ENCODE measurements at regions not wholly inside any gene's neighbourhood (a gene's known extent, or its start where the extent isn't known, plus 50 kb on each side); places are given as distances from the start of the nearest gene placed in this dataset.

GRCh38 chr22:25487508-25487907, 77.0 kb upstream of the GRK3 start:
- peaks cover 4% of the 10 kb centered on the region for H3K36me3 Mint-ChIP-seq (ENCODE audit: insufficient read depth)
- no peak for ATAC-seq (replicated peaks; ENCODE audit: extremely low read depth, poor library complexity, severe bottlenecking)
- DNase-seq (ENCODE audit: low spot score in 2 of 2), result no peak
- no peak overlapping the region for H3K27ac Mint-ChIP-seq (ENCODE audit: low read depth)
- H3K4me3 Mint-ChIP-seq, result no peak overlapping the region
- no peaks in the 10 kb centered on the region for H3K27me3 Mint-ChIP-seq
- H3K9me3 Mint-ChIP-seq, result no peaks in the 10 kb centered on the region
- no peaks in the 10 kb centered on the region for H3K4me1 Mint-ChIP-seq

GRCh38 chr22:25488244-25489020, 76.0 kb upstream of the GRK3 start:
- DNase-seq (ENCODE audit: low spot score in 2 of 2), result no peak
- Mint-ChIP-seq H3K4me1 (no peaks in the 10 kb centered on the region), H3K36me3 (ENCODE audit: insufficient read depth) (peaks cover 4% of the 10 kb centered on the region), H3K27ac (ENCODE audit: low read depth) (no peak overlapping the region), H3K27me3 (peaks cover under 1% of the 10 kb centered on the region), H3K9me3 (no peaks in the 10 kb centered on the region), H3K4me3 (no peak overlapping the region)
- no peak for ATAC-seq (replicated peaks; ENCODE audit: extremely low read depth, poor library complexity, severe bottlenecking)

GRCh38 chr22:25489947-25490346, 74.5 kb upstream of the GRK3 start:
- no peak for DNase-seq (ENCODE audit: low spot score in 2 of 2)
- no peak overlapping the region for H3K27ac Mint-ChIP-seq (ENCODE audit: low read depth)
- ATAC-seq (replicated peaks; ENCODE audit: extremely low read depth, poor library complexity, severe bottlenecking), result no peak
- no peak overlapping the region for H3K4me3 Mint-ChIP-seq
- no peaks in the 10 kb centered on the region for H3K4me1 Mint-ChIP-seq
- no peaks in the 10 kb centered on the region for H3K9me3 Mint-ChIP-seq
- H3K27me3 Mint-ChIP-seq, result peaks cover 14% of the 10 kb centered on the region
- peaks cover 4% of the 10 kb centered on the region for H3K36me3 Mint-ChIP-seq (ENCODE audit: insufficient read depth)

- no peaks in the 10 kb centered on the region for H3K4me1 Mint-ChIP-seq
Measured at GRCh38 chr22:25490896-25491295, 73.6 kb upstream of the GRK3 start.

GRCh38 chr22:25492162-25492561, 72.3 kb upstream of the GRK3 start:
- DNase-seq (ENCODE audit: low spot score in 2 of 2) (no peak), ATAC-seq (replicated peaks; ENCODE audit: extremely low read depth, poor library complexity, severe bottlenecking) (no peak)
- Mint-ChIP-seq H3K36me3 (ENCODE audit: insufficient read depth) (peaks cover 4% of the 10 kb centered on the region), H3K4me1 (no peaks in the 10 kb centered on the region), H3K27ac (ENCODE audit: low read depth) (no peak overlapping the region), H3K4me3 (no peak overlapping the region), H3K9me3 (no peaks in the 10 kb centered on the region), H3K27me3 (peaks cover 14% of the 10 kb centered on the region)

More at GRCh38 chr22:25490896-25491295, 73.6 kb upstream of the GRK3 start:
- ATAC-seq (replicated peaks; ENCODE audit: extremely low read depth, poor library complexity, severe bottlenecking) (no peak), DNase-seq (ENCODE audit: low spot score in 2 of 2) (no peak)
- Mint-ChIP-seq H3K27me3 (peaks cover 14% of the 10 kb centered on the region), H3K9me3 (no peaks in the 10 kb centered on the region), H3K27ac (ENCODE audit: low read depth) (no peak overlapping the region), H3K36me3 (ENCODE audit: insufficient read depth) (peaks cover 4% of the 10 kb centered on the region), H3K4me3 (no peak overlapping the region)

GRCh38 chr22:25492841-25493734, 71.4 kb upstream of the GRK3 start:
- Mint-ChIP-seq H3K27ac (ENCODE audit: low read depth) (no peak overlapping the region), H3K36me3 (ENCODE audit: insufficient read depth) (peaks cover 4% of the 10 kb centered on the region), H3K27me3 (peaks cover 14% of the 10 kb centered on the region), H3K4me3 (no peak overlapping the region), H3K4me1 (no peaks in the 10 kb centered on the region), H3K9me3 (no peaks in the 10 kb centered on the region)
- DNase-seq (ENCODE audit: low spot score in 2 of 2) (no peak), ATAC-seq (replicated peaks; ENCODE audit: extremely low read depth, poor library complexity, severe bottlenecking) (no peak)

GRCh38 chr22:25493794-25494193, 70.7 kb upstream of the GRK3 start:
- DNase-seq (ENCODE audit: low spot score in 2 of 2), result no peak
- Mint-ChIP-seq H3K27ac (ENCODE audit: low read depth) (no peak overlapping the region), H3K4me3 (no peak overlapping the region), H3K27me3 (peaks cover 14% of the 10 kb centered on the region), H3K9me3 (no peaks in the 10 kb centered on the region), H3K36me3 (ENCODE audit: insufficient read depth) (peaks cover 4% of the 10 kb centered on the region), H3K4me1 (no peaks in the 10 kb centered on the region)
- ATAC-seq (replicated peaks; ENCODE audit: extremely low read depth, poor library complexity, severe bottlenecking), result no peak

- H3K9me3 Mint-ChIP-seq, result no peaks in the 10 kb centered on the region
- H3K27ac Mint-ChIP-seq (ENCODE audit: low read depth), result no peak overlapping the region
- no peaks in the 10 kb centered on the region for H3K4me1 Mint-ChIP-seq
- peaks cover 4% of the 10 kb centered on the region for H3K36me3 Mint-ChIP-seq (ENCODE audit: insufficient read depth)
- ATAC-seq (replicated peaks; ENCODE audit: extremely low read depth, poor library complexity, severe bottlenecking) (no peak), DNase-seq (ENCODE audit: low spot score in 2 of 2) (no peak)
- peaks cover 14% of the 10 kb centered on the region for H3K27me3 Mint-ChIP-seq
- H3K4me3 Mint-ChIP-seq, result no peak overlapping the region
Measured at GRCh38 chr22:25494774-25495173, 69.7 kb upstream of the GRK3 start.

- no peak for ATAC-seq (replicated peaks; ENCODE audit: extremely low read depth, poor library complexity, severe bottlenecking)
- H3K27ac Mint-ChIP-seq (ENCODE audit: low read depth), result no peak overlapping the region
- H3K9me3 Mint-ChIP-seq, result no peaks in the 10 kb centered on the region
- peaks cover 14% of the 10 kb centered on the region for H3K27me3 Mint-ChIP-seq
- H3K4me3 Mint-ChIP-seq, result no peak overlapping the region
- peaks cover 4% of the 10 kb centered on the region for H3K36me3 Mint-ChIP-seq (ENCODE audit: insufficient read depth)
- no peaks in the 10 kb centered on the region for H3K4me1 Mint-ChIP-seq
- no peak for DNase-seq (ENCODE audit: low spot score in 2 of 2)
Measured at GRCh38 chr22:25495285-25495684, 69.2 kb upstream of the GRK3 start.

- peaks cover 2% of the 10 kb centered on the region for H3K36me3 Mint-ChIP-seq (ENCODE audit: insufficient read depth)
- H3K4me3 Mint-ChIP-seq, result no peak overlapping the region
- no peak overlapping the region for H3K27ac Mint-ChIP-seq (ENCODE audit: low read depth)
- no peaks in the 10 kb centered on the region for H3K9me3 Mint-ChIP-seq
- DNase-seq (ENCODE audit: low spot score in 2 of 2) (no peak), ATAC-seq (replicated peaks; ENCODE audit: extremely low read depth, poor library complexity, severe bottlenecking) (no peak)
- H3K27me3 Mint-ChIP-seq, result peaks cover 14% of the 10 kb centered on the region
- H3K4me1 Mint-ChIP-seq, result no peaks in the 10 kb centered on the region
Measured at GRCh38 chr22:25496396-25497064, 67.9 kb upstream of the GRK3 start.

GRCh38 chr22:25497181-25497641, 67.3 kb upstream of the GRK3 start:
- no peaks in the 10 kb centered on the region for H3K4me1 Mint-ChIP-seq
- no peaks in the 10 kb centered on the region for H3K36me3 Mint-ChIP-seq (ENCODE audit: insufficient read depth)
- no peak overlapping the region for H3K4me3 Mint-ChIP-seq
- no peaks in the 10 kb centered on the region for H3K9me3 Mint-ChIP-seq
- no peak for ATAC-seq (replicated peaks; ENCODE audit: extremely low read depth, poor library complexity, severe bottlenecking)
- DNase-seq (ENCODE audit: low spot score in 2 of 2), result no peak
- no peak overlapping the region for H3K27ac Mint-ChIP-seq (ENCODE audit: low read depth)
- H3K27me3 Mint-ChIP-seq, result peaks cover 14% of the 10 kb centered on the region

- Mint-ChIP-seq H3K27me3 (peaks cover 14% of the 10 kb centered on the region), H3K9me3 (no peaks in the 10 kb centered on the region), H3K4me1 (no peaks in the 10 kb centered on the region), H3K4me3 (no peak overlapping the region), H3K27ac (ENCODE audit: low read depth) (no peak overlapping the region), H3K36me3 (ENCODE audit: insufficient read depth) (no peaks in the 10 kb centered on the region)
- no peak for DNase-seq (ENCODE audit: low spot score in 2 of 2)
- no peak for ATAC-seq (replicated peaks; ENCODE audit: extremely low read depth, poor library complexity, severe bottlenecking)
Measured at GRCh38 chr22:25497716-25498115, 66.8 kb upstream of the GRK3 start.

Measured in central memory CD8-positive, alpha-beta T cell (primary cell).